ENCODE measurements at regions not wholly inside any gene's neighbourhood (a gene's known extent, or its start where the extent isn't known, plus 50 kb on each side); places are given as distances from the start of the nearest gene placed in this dataset.

DNA sequence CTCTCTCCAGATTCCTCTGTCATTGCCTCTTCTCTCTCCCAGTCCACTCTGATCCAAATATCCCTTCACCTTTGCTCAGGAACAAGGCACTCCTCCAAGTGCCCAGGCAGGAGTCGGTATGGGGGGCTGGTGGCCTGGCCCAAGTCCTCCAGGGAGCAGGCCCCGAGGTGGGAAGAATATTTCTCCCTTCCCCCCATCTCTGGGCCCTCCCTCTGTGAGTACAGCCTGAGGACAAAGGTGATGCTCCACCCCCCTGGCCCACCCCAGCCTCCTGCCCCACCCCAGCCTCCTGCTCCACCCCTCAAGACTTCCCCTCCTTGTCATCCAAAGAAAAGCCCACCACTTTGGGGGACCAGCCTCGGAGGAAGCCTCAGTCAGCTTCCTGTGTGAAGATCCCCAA is 96.9 kb downstream of the NCR2 start (continued):
- no peak for TF ChIP-seq TSHZ2 (CRISPR knock-in tag; IDR thresholded peaks at IDR 0.05)

GRCh38 chr6:41434803-41435481 is 99.5 kb downstream of the NCR2 start:
- TF ChIP-seq ZFP3 (CRISPR knock-in tag; IDR thresholded peaks at IDR 0.05) (no peak), ISL1 (CRISPR knock-in tag; IDR thresholded peaks at IDR 0.05) (no peak), TOX (CRISPR knock-in tag; IDR thresholded peaks at IDR 0.05; ENCODE audit: borderline replicate concordance) (no peak), POU6F1 (CRISPR knock-in tag; IDR thresholded peaks at IDR 0.05; ENCODE audit: borderline replicate concordance, low read depth) (no peak), PPARA (CRISPR knock-in tag; IDR thresholded peaks at IDR 0.05; ENCODE audit: borderline replicate concordance) (no peak), OSR1 (CRISPR knock-in tag; IDR thresholded peaks at IDR 0.05) (no peak), ZFP30 (CRISPR knock-in tag; IDR thresholded peaks at IDR 0.05) (no peak), ZNF70 (CRISPR knock-in tag; IDR thresholded peaks at IDR 0.05) (no peak), GLIS3 (CRISPR knock-in tag; IDR thresholded peaks at IDR 0.05) (no peak), CSRNP3 (CRISPR knock-in tag; IDR thresholded peaks at IDR 0.05) (no peak), SNAI2 (CRISPR knock-in tag; IDR thresholded peaks at IDR 0.05) (no peak), ARNTL (CRISPR knock-in tag; IDR thresholded peaks at IDR 0.05; ENCODE audit: borderline replicate concordance, low read depth) (no peak), ZNF8 (CRISPR knock-in tag; IDR thresholded peaks at IDR 0.05) (no peak), TCF4 (CRISPR knock-in tag; IDR thresholded peaks at IDR 0.05; ENCODE audit: borderline replicate concordance) (no peak), ESRRG (CRISPR knock-in tag; IDR thresholded peaks at IDR 0.05) (no peak)
- TF ChIP-seq, protein P1, sequence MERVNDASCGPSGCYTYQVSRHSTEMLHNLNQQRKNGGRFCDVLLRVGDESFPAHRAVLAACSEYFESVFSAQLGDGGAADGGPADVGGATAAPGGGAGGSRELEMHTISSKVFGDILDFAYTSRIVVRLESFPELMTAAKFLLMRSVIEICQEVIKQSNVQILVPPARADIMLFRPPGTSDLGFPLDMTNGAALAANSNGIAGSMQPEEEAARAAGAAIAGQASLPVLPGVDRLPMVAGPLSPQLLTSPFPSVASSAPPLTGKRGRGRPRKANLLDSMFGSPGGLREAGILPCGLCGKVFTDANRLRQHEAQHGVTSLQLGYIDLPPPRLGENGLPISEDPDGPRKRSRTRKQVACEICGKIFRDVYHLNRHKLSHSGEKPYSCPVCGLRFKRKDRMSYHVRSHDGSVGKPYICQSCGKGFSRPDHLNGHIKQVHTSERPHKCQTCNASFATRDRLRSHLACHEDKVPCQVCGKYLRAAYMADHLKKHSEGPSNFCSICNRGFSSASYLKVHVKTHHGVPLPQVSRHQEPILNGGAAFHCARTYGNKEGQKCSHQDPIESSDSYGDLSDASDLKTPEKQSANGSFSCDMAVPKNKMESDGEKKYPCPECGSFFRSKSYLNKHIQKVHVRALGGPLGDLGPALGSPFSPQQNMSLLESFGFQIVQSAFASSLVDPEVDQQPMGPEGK (CRISPR knock-in tag; IDR thresholded peaks at IDR 0.05; ENCODE audit: borderline replicate concordance) = no peak
- TF ChIP-seq, protein P2, sequence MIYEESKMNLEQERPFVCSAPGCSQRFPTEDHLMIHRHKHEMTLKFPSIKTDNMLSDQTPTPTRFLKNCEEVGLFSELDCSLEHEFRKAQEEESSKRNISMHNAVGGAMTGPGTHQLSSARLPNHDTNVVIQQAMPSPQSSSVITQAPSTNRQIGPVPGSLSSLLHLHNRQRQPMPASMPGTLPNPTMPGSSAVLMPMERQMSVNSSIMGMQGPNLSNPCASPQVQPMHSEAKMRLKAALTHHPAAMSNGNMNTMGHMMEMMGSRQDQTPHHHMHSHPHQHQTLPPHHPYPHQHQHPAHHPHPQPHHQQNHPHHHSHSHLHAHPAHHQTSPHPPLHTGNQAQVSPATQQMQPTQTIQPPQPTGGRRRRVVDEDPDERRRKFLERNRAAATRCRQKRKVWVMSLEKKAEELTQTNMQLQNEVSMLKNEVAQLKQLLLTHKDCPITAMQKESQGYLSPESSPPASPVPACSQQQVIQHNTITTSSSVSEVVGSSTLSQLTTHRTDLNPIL (CRISPR knock-in tag; IDR thresholded peaks at IDR 0.05; ENCODE audit: low read depth) = no peak
- ATAC-seq = no peak

DNA sequence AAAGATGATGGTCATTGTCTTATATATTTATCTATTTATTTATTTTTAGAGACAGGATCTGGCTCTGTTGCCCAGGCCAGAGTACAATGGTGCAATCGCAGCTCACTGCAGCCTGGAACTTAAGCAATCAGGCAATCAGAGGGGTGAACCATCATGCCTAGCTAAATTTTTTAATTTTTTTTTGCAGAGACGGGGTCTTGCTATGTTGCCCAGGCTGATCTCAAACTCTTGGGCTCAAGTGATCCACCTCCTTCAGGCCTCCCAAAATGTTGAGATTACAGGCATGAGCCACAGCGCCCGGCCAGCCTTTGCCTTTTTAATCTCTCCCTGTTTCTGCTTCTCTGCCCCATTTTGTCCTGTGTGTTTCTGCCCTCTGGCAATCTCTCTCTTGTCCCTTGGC is 102.2 kb downstream of the NCR2 start:
- TF ChIP-seq ZNF565 (CRISPR knock-in tag; conservative IDR thresholded peaks at IDR 0.05; ENCODE audit: low read depth) (no peak), PPARA (CRISPR knock-in tag; IDR thresholded peaks at IDR 0.05; ENCODE audit: borderline replicate concordance) (no peak), TCF4 (CRISPR knock-in tag; IDR thresholded peaks at IDR 0.05; ENCODE audit: borderline replicate concordance) (no peak), ZNF70 (CRISPR knock-in tag; IDR thresholded peaks at IDR 0.05) (no peak), ARNTL (CRISPR knock-in tag; IDR thresholded peaks at IDR 0.05; ENCODE audit: borderline replicate concordance, low read depth) (no peak), ZNF8 (CRISPR knock-in tag; IDR thresholded peaks at IDR 0.05) (no peak), ISL1 (CRISPR knock-in tag; IDR thresholded peaks at IDR 0.05) (no peak), BACH2 (CRISPR knock-in tag; IDR thresholded peaks at IDR 0.05; ENCODE audit: borderline replicate concordance) (no peak), POU6F1 (CRISPR knock-in tag; IDR thresholded peaks at IDR 0.05; ENCODE audit: borderline replicate concordance, low read depth) (no peak)
- TF ChIP-seq, protein P2 (CRISPR knock-in tag; IDR thresholded peaks at IDR 0.05; ENCODE audit: low read depth) = no peak
- no peak for ATAC-seq

All from SK-N-SH treated with all-trans-retinoic acid at 6 μM for 48 hours (cell line).